Heart right ventricle (tissue), 16 donors: ENCODE measurements at regions not wholly inside any gene's neighbourhood (a gene's known extent, or its start where the extent isn't known, plus 50 kb on each side); places are given as distances from the start of the nearest gene placed in this dataset.
A peak's percentile ranks its signal among the peaks of the same experiment; 100 is the strongest.

Experiments
- ATAC-seq, 8 donors: fragments of 200-7000 bp; cut with Tn5 transposase; one replicate each; pipeline ENCODE4 v1.9.1; 2020; ENCODE audit warnings: mild to moderate bottlenecking in 8 of 8, moderate library complexity in 8 of 8, moderate number of reproducible peaks in 1 of 8
- DNase-seq, 2 donors: peaks; one replicate each; pipeline ENCODE4 v3.0.0-alpha.2; 2020
- H3K27ac ChIP-seq, 10 donors: fragments of 200-600 bp; sonication (generic) in 2 of 10; one replicate each; pipeline versions ENCODE4 v1.5.0 to v1.8.0; 2020 to 2022; ENCODE audit warnings: mild to moderate bottlenecking in 3 of 10
- H3K27me3 ChIP-seq, 7 donors: fragments of 200-600 bp; one replicate each; pipeline ENCODE4 v1.8.0; 2021 to 2022; ENCODE audit warnings: mild to moderate bottlenecking in 2 of 7
- H3K36me3 ChIP-seq, 9 donors: fragments of 200-600 bp; sonication (generic) in 1 of 9; one replicate each; pipeline versions ENCODE4 v1.5.0 to v1.8.0; 2020 to 2022; ENCODE audit warnings: mild to moderate bottlenecking in 2 of 9
- H3K4me1 ChIP-seq, 9 donors: fragments of 200-600 bp; sonication (generic) in 1 of 9; one replicate each; pipeline versions ENCODE4 v1.5.0 to v1.8.0; 2020 to 2022; ENCODE audit warnings: mild to moderate bottlenecking in 4 of 9
- H3K4me3 ChIP-seq, 10 donors: fragments of 200-600 bp; sonication (generic) in 2 of 10; one replicate each; pipeline versions ENCODE4 v1.5.0 to v1.8.0; 2020 to 2022; ENCODE audit warnings: mild to moderate bottlenecking in 7 of 10, moderate library complexity in 2 of 10
- H3K9me3 ChIP-seq, 11 donors: fragments of 200-600 bp in 10 of 11; sonication (generic) in 2 of 11; one replicate each; pipeline versions ENCODE4 v1.5.0 to v1.8.0; 2013 to 2022; ENCODE audit warnings: mild to moderate bottlenecking in 2 of 11, control low read depth in 1 of 11, moderate library complexity in 1 of 11
- WGBS, 2 donors: extraction: QIAGEN DNeasy Blood & Tissue Kit; methylation state at CpG; one replicate each; pipeline ENCODE4 v1.1.7; 2013; ENCODE audit warnings: inconsistent platforms in 1 of 2; 5-methylcytosine and 5-hydroxymethylcytosine counted together
- intact Hi-C, 10 donors: fragments of 100-400 bp; cut with DNase I; formaldehyde crosslinking; loops; one replicate each; pipeline versions ENCODE4 v1.11.1 to v1.14.2; 2022
- TF ChIP-seq, protein P1 (sequence below), 9 donors: fragments of 200-600 bp; sonication (generic) in 2 of 9; IDR thresholded peaks; one replicate each; pipeline versions ENCODE4 v1.5.0 to v1.8.0; 2021 to 2022; ENCODE audit warnings: antibody characterized with exemption in 9 of 9, mild to moderate bottlenecking in 5 of 9, moderate library complexity in 1 of 9
- donor health status: Arrhythmogenic right ventricular cardiomyopathy.
- donor health status: ischemic (EF 13 %, LVEDD 7.1; RV severe dilation, severe dysfunction).
- donor health status: healthy with polysubstance abuse.
- donor health status: DM: no; HTN: yes; CAD: no.
- donor health status: DM: no; HTN: no; CAD: no.
- donor health status: ischemic (EF 25% LVEDD 6.9; RV normal size, moderate dysfunction).
- donor health status: ischemic (EF 25% LVEDD 5.7; RV mildly dilated, moderate dysfunction).
- donor health status: healthy.
- donor health status: DM: yes; HTN: yes; CAD: no.
- donor health status: Ischemic cardiomyopathy.
- donor health status: ischemic (EF 35%, LVEDD 5.7; RV mildly dilated, moderate dysfunction).
- donor health status: nonischemic (EF 11% LVEDD 7.7; RV severe dilation, severe dysfunction).
- donor health status: DM: yes; HTN: yes; CAD: no.
- donor health status: PGD.
- donor health status: ischemic (EF 29% LVEDD 5.4; RV normal size, mild dysfunction).
- donor health status: nonischemic (EF 23%, LVEDD 6.1; RV moderate dilation, normal function).

DNA sequence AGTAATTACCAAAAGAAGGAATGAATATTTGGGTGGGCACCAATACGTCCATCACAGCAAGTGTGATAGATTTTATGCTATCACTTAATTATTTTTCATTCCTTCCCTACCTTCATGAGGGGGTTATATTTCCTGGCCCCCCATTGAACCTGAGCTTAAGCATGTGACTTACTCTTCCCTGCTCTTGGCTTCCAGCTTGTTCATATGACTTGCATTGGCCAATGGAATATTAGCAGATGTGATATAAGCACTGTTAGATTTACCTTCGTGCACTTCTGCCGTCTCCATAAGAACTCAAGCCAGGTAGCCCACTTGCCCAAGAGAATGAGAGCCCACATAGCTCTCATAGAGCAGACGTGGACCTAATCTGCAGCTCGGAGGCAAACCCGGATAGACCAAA is 99.1 kb upstream of the SMARCA2 start:
- H3K27ac ChIP-seq = no peak overlapping the region
- H3K36me3 ChIP-seq = no peaks in the 10 kb centered on the region
- H3K4me3 ChIP-seq = no peak overlapping the region
- peaks cover 0 to 3% (median 0%) of the 10 kb centered on the region in 11 donors for H3K9me3 ChIP-seq
- TF ChIP-seq, protein P1, sequence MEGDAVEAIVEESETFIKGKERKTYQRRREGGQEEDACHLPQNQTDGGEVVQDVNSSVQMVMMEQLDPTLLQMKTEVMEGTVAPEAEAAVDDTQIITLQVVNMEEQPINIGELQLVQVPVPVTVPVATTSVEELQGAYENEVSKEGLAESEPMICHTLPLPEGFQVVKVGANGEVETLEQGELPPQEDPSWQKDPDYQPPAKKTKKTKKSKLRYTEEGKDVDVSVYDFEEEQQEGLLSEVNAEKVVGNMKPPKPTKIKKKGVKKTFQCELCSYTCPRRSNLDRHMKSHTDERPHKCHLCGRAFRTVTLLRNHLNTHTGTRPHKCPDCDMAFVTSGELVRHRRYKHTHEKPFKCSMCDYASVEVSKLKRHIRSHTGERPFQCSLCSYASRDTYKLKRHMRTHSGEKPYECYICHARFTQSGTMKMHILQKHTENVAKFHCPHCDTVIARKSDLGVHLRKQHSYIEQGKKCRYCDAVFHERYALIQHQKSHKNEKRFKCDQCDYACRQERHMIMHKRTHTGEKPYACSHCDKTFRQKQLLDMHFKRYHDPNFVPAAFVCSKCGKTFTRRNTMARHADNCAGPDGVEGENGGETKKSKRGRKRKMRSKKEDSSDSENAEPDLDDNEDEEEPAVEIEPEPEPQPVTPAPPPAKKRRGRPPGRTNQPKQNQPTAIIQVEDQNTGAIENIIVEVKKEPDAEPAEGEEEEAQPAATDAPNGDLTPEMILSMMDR (IDR thresholded peaks at IDR 0.05) = no peak
- ATAC-seq (peak in 1 of 8 donors; percentile 25), DNase-seq (no peak)
- no peaks in the 10 kb centered on the region for H3K4me1 ChIP-seq
- H3K27me3 ChIP-seq = peaks cover 0 to 38% (median 20%) of the 10 kb centered on the region in 7 donors
- intact Hi-C loops = no loop called here
- 87 to 89% methylated on average over 6 of the region's 6 CpGs for WGBS, 2 donors

DNA sequence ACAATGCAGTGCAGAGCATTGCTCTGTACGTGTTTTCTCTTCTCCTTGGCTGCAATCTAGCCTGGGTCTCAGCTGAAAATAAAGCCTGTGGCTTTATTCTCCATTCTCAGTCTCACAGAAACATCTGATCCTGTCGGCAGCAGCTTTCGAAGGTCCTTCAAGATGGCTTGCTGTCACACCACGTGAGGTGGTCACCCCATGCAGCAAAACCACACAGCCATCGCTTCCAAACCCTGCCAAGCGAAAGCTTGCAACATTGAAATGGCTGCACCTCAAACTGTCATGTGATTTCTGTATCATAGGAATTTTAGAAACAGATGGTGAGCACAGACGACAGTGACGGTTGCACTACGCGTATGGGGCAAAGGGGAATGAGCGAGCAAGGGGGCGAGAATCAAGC is 98.5 kb upstream of the SMARCA2 start:
- 72 to 74% methylated on average over 12 of the region's 12 CpGs for WGBS, 2 donors
- H3K9me3 ChIP-seq = peaks cover 0 to 3% (median 0%) of the 10 kb centered on the region in 11 donors
- H3K4me1 ChIP-seq = no peaks in the 10 kb centered on the region
- no peaks in the 10 kb centered on the region for H3K36me3 ChIP-seq
- no peak overlapping the region for H3K27ac ChIP-seq
- ATAC-seq (no peak), DNase-seq (no peak)
- TF ChIP-seq, protein P1 (IDR thresholded peaks at IDR 0.05) = no peak
- intact Hi-C loops = no loop called here
- H3K4me3 ChIP-seq = no peak overlapping the region
- H3K27me3 ChIP-seq = peaks cover 0 to 42% (median 20%) of the 10 kb centered on the region in 7 donors

DNA sequence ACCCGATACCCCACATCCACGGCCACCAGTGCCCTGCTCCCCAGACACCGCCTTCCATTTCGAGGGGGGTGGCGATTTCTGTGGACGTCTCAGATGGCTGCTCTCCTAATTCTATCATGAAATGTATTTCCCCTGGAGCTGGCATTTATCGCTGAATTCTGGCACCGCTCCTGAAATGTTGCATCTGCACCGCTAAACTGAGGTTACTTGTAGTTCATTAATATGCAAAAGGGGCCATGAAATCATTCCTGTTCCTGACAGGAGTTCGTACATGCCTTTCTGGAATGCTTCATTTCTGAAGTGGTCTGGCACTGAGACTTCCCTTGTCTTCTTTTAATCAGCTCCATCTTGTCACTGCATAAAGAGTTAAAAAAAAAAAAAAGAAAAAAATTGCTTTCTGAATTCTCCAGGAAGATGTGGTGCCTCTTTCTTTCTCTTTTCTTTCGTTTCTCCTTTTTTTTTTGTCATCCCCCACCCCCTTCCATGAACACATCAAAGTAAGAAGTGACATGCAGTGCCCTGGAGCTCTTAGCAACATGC is 97.7 kb upstream of the SMARCA2 start:
- H3K4me3 ChIP-seq = no peak overlapping the region

DNA sequence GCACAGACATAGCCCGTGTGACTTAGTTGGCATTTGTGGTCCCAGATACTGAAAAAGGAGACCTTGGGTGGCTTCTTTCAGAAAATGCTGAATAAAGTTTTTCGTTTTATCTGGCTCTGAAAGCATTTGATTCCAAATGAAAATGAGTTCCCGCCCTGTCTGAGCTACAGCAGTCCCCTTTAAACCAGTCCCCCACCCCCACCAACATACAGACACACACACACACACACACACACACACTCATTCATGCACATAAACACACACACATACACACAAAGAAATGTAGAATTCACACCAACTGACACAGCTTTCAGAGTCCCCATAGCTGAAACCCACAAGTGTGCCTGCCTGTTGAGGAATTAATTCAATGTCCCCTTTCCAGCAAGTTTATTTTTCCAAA is 97.0 kb upstream of the SMARCA2 start:
- no peak for ATAC-seq
- peaks cover 0 to 42% (median 20%) of the 10 kb centered on the region in 7 donors for H3K27me3 ChIP-seq
- no peak overlapping the region for H3K4me3 ChIP-seq
- DNase-seq = no peak
- intact Hi-C loops = no loop called here
- H3K36me3 ChIP-seq = no peaks in the 10 kb centered on the region
- H3K4me1 ChIP-seq = no peaks in the 10 kb centered on the region
- TF ChIP-seq, protein P1 (IDR thresholded peaks at IDR 0.05) = no peak
- H3K27ac ChIP-seq = no peak overlapping the region
- 66 to 76% methylated on average over 3 of the region's 3 CpGs for WGBS, 2 donors
- H3K9me3 ChIP-seq = no peaks in the 10 kb centered on the region

More for the DNA sequence above, 97.7 kb upstream of the SMARCA2 start:
- no peaks in the 10 kb centered on the region for H3K36me3 ChIP-seq
- H3K27ac ChIP-seq = no peak overlapping the region
- peaks cover 0 to 42% (median 20%) of the 10 kb centered on the region in 7 donors for H3K27me3 ChIP-seq
- ATAC-seq (no peak), DNase-seq (no peak)
- H3K4me1 ChIP-seq = no peaks in the 10 kb centered on the region
- WGBS, 2 donors = 46 to 49% methylated on average over 11 of the region's 11 CpGs
- intact Hi-C loops = no loop called here
- H3K9me3 ChIP-seq = no peaks in the 10 kb centered on the region
- TF ChIP-seq, protein P1 (IDR thresholded peaks at IDR 0.05) = no peak
